Thyroid gland (tissue), 4 donors: ENCODE measurements at regions not wholly inside any gene's neighbourhood (a gene's known extent, or its start where the extent isn't known, plus 50 kb on each side); places are given as distances from the start of the nearest gene placed in this dataset.

ENCODE experiments used
- CTCF ChIP-seq, 6 experiments: fragments of 200-600 bp in 3 of 6; fragments of 450-650 bp in 3 of 6; sonication (generic) in 3 of 6; IDR thresholded peaks; one replicate each; pipeline ENCODE4 v1.5.1; 2016 to 2019; ENCODE audit warnings: antibody characterized with exemption in 6 of 6, mild to moderate bottlenecking in 2 of 6, inconsistent platforms in 1 of 6, moderate library complexity in 1 of 6
- POLR2A ChIP-seq, 2 donors: fragments of 450-650 bp; IDR thresholded peaks; one replicate each; pipeline ENCODE4 v1.6.1; 2017; ENCODE audit warnings: antibody characterized with exemption in 2 of 2, mild to moderate bottlenecking in 2 of 2, moderate library complexity in 1 of 2

GRCh38 chr1:206419250-206419649 lies 51.0 kb upstream of the IKBKE start:
- TF ChIP-seq CTCF (IDR thresholded peaks at IDR 0.05): no peak
- no peak for TF ChIP-seq POLR2A (IDR thresholded peaks at IDR 0.05)
